GM23338 (cell line): ENCODE measurements at regions not wholly inside any gene's neighbourhood (a gene's known extent, or its start where the extent isn't known, plus 50 kb on each side); places are given as distances from the start of the nearest gene placed in this dataset.

ENCODE experiments used
- ATAC-seq: fragments of 200-7000 bp; cut with Tn5 transposase; 3 replicates; pipeline ENCODE4 v1.9.1; 2020
- DNase-seq: peaks from one replicate; pipeline ENCODE4 v3.0.0-alpha.2; 2015; ENCODE audit warnings: low spot score
- H2AFZ ChIP-seq: fragments of 200-600 bp; sonication (generic); 2 replicates; pipeline ENCODE4 v1.8.0; 2016; ENCODE audit warnings: antibody characterized with exemption, mild to moderate bottlenecking, moderate library complexity
- H3F3A ChIP-seq: fragments of 200-600 bp; sonication (generic); replicated peaks from 2 replicates; pipeline ENCODE4 v1.8.0; 2017; ENCODE audit warnings: antibody characterized with exemption, mixed run types, low read depth
- H3K27ac ChIP-seq: fragments of 200-600 bp; sonication (generic); 2 replicates; pipeline ENCODE4 v1.6.1; 2016; ENCODE audit warnings: low read depth
- H3K27me3 ChIP-seq: fragments of 200-600 bp; sonication (generic); 2 replicates; pipeline ENCODE4 v1.8.0; 2016; ENCODE audit warnings: mild to moderate bottlenecking, mixed run types, moderate library complexity; ENCODE audit not compliant: insufficient read depth
- H3K36me3 ChIP-seq: fragments of 200-600 bp; sonication (generic); 2 replicates; pipeline ENCODE4 v1.8.0; 2016; ENCODE audit warnings: mild to moderate bottlenecking; ENCODE audit not compliant: insufficient read depth
- H3K4me1 ChIP-seq: fragments of 200-600 bp; sonication (generic); 2 replicates; pipeline ENCODE4 v1.8.0; 2016; ENCODE audit warnings: mild to moderate bottlenecking, moderate library complexity; ENCODE audit not compliant: insufficient read depth
- H3K4me2 ChIP-seq: fragments of 200-600 bp; sonication (generic); 2 replicates; pipeline ENCODE4 v1.7.1; 2017; ENCODE audit warnings: mixed run types
- H3K4me3 ChIP-seq: fragments of 200-600 bp; sonication (generic); 2 replicates; pipeline ENCODE4 v1.6.1; 2016; ENCODE audit warnings: mixed run types
- H3K79me2 ChIP-seq: fragments of 200-600 bp; sonication (generic); replicated peaks from 2 replicates; pipeline ENCODE4 v1.8.0; 2017; ENCODE audit warnings: mild to moderate bottlenecking; ENCODE audit not compliant: insufficient read depth
- H3K9me2 ChIP-seq: fragments of 200-600 bp; sonication (generic); 2 replicates; pipeline ENCODE4 v1.8.0; 2017; ENCODE audit not compliant: insufficient read depth
- H4K20me1 ChIP-seq: fragments of 200-600 bp; sonication (generic); replicated peaks from 2 replicates; pipeline ENCODE4 v1.8.0; 2017; ENCODE audit warnings: mild to moderate bottlenecking; ENCODE audit not compliant: insufficient read depth
- H3K27ac Mint-ChIP-seq: 2 replicates; pipeline ENCODE4 v1.8.0; 2020; ENCODE audit warnings: inconsistent platforms, mild to moderate bottlenecking, moderate library complexity, mixed read lengths
- H3K27me3 Mint-ChIP-seq: 3 replicates; pipeline ENCODE4 v1.8.0; 2022; ENCODE audit warnings: low read depth, mild to moderate bottlenecking, moderate library complexity, mixed read lengths, inconsistent platforms; ENCODE audit not compliant: insufficient read depth, poor library complexity
- H3K36me3 Mint-ChIP-seq: 3 replicates; pipeline ENCODE4 v1.8.0; 2021; ENCODE audit warnings: low read depth, mild to moderate bottlenecking, inconsistent platforms, moderate library complexity, mixed read lengths
- H3K4me1 Mint-ChIP-seq: 3 replicates; pipeline ENCODE4 v1.8.0; 2020; ENCODE audit warnings: mild to moderate bottlenecking, inconsistent platforms, mixed read lengths
- H3K4me3 Mint-ChIP-seq: 3 replicates; pipeline ENCODE4 v1.8.0; 2021; ENCODE audit warnings: moderate library complexity, mild to moderate bottlenecking, inconsistent platforms, mixed read lengths
- H3K9me3 Mint-ChIP-seq: 3 replicates; pipeline ENCODE4 v1.8.0; 2020; ENCODE audit warnings: moderate library complexity, mild to moderate bottlenecking, inconsistent platforms, mixed read lengths
- CREB1 ChIP-seq: fragments of 250-450 bp; sonication (Bioruptor Pico); IDR thresholded peaks from 2 replicates; pipeline ENCODE4 v1.5.0; 2020; ENCODE audit warnings: low read depth, mild to moderate bottlenecking, moderate library complexity
- EZH2phosphoT487 ChIP-seq: fragments of 200-600 bp; sonication (generic); IDR thresholded peaks from one replicate; pipeline ENCODE4 v1.8.1; 2018; ENCODE audit warnings: antibody characterized with exemption; ENCODE audit not compliant: unreplicated experiment
- JUNB ChIP-seq: IDR thresholded peaks from one replicate; pipeline ENCODE4 v1.6.1; 2016; ENCODE audit warnings: antibody characterized with exemption; ENCODE audit not compliant: unreplicated experiment
- NANOG ChIP-seq: IDR thresholded peaks from 2 replicates; pipeline ENCODE4 v1.6.1; 2016; ENCODE audit warnings: antibody characterized with exemption, borderline replicate concordance
- POLR2AphosphoS5 ChIP-seq: IDR thresholded peaks from 2 replicates; pipeline ENCODE4 v1.6.1; 2016; ENCODE audit warnings: antibody characterized with exemption, low read depth
- STAT1 ChIP-seq: IDR thresholded peaks from one replicate; pipeline ENCODE4 v1.6.1; 2016; ENCODE audit warnings: antibody characterized with exemption; ENCODE audit not compliant: unreplicated experiment
- ZNF114 ChIP-seq: fragments of 250-450 bp; sonication (Bioruptor Pico); IDR thresholded peaks from 2 replicates; pipeline ENCODE4 v1.5.0; 2020; ENCODE audit warnings: mild to moderate bottlenecking, moderate library complexity
- ZNF331 ChIP-seq: fragments of 250-450 bp; sonication (Bioruptor Pico); IDR thresholded peaks from 2 replicates; pipeline ENCODE4 v1.5.0; 2020; ENCODE audit warnings: low read depth, mild to moderate bottlenecking, moderate library complexity
- TF ChIP-seq, protein P1 (sequence below): IDR thresholded peaks from one replicate; pipeline ENCODE4 v1.6.1; 2018; ENCODE audit warnings: antibody characterized with exemption; ENCODE audit not compliant: unreplicated experiment
- TF ChIP-seq, protein P2 (sequence below), 2 experiments: fragments of 200-600 bp in 1 of 2; sonication (generic) in 1 of 2; conservative IDR thresholded peaks; 2 replicates each; pipeline versions ENCODE4 v1.5.1 to v1.6.1; 2016 to 2017; ENCODE audit warnings: antibody characterized with exemption in 2 of 2, low read depth in 2 of 2, mild to moderate bottlenecking in 2 of 2, moderate library complexity in 1 of 2
- TF ChIP-seq, protein P3 (sequence below): IDR thresholded peaks from 2 replicates; pipeline ENCODE4 v1.6.1; 2016; ENCODE audit warnings: antibody characterized with exemption
- TF ChIP-seq, protein P4 (sequence below): fragments of 250-450 bp; sonication (Bioruptor Pico); IDR thresholded peaks from 2 replicates; pipeline ENCODE4 v1.5.0; 2020; ENCODE audit warnings: mild to moderate bottlenecking, moderate library complexity

DNA sequence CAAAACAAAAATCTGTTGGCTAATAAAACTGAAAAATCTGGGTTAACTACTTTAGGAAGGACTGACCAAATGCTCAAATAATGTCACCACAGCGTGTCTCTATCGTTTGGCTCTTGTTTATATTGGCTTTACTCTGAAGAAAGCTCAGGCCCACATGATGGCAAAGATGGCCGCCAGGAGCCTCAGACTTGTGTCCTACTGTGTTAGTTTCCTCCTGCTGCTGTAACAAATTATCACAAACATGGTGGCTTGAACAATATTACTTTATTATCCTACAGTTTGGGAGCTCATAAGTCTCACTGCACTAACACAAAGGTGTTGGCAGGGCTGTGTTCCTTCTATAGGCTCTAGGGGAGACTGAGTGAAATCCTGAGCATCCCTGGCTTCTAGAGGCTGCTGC is 303.0 kb downstream of the DAD1 start (continued):
- TF ChIP-seq, protein P1, sequence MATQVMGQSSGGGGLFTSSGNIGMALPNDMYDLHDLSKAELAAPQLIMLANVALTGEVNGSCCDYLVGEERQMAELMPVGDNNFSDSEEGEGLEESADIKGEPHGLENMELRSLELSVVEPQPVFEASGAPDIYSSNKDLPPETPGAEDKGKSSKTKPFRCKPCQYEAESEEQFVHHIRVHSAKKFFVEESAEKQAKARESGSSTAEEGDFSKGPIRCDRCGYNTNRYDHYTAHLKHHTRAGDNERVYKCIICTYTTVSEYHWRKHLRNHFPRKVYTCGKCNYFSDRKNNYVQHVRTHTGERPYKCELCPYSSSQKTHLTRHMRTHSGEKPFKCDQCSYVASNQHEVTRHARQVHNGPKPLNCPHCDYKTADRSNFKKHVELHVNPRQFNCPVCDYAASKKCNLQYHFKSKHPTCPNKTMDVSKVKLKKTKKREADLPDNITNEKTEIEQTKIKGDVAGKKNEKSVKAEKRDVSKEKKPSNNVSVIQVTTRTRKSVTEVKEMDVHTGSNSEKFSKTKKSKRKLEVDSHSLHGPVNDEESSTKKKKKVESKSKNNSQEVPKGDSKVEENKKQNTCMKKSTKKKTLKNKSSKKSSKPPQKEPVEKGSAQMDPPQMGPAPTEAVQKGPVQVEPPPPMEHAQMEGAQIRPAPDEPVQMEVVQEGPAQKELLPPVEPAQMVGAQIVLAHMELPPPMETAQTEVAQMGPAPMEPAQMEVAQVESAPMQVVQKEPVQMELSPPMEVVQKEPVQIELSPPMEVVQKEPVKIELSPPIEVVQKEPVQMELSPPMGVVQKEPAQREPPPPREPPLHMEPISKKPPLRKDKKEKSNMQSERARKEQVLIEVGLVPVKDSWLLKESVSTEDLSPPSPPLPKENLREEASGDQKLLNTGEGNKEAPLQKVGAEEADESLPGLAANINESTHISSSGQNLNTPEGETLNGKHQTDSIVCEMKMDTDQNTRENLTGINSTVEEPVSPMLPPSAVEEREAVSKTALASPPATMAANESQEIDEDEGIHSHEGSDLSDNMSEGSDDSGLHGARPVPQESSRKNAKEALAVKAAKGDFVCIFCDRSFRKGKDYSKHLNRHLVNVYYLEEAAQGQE: no peak
- TF ChIP-seq STAT1 (no peak), CREB1 (CRISPR knock-in tag) (no peak), ZNF114 (CRISPR knock-in tag) (no peak), JUNB (no peak), EZH2phosphoT487 (no peak), ZNF331 (no peak), NANOG (no peak)
- TF ChIP-seq, protein P2, sequence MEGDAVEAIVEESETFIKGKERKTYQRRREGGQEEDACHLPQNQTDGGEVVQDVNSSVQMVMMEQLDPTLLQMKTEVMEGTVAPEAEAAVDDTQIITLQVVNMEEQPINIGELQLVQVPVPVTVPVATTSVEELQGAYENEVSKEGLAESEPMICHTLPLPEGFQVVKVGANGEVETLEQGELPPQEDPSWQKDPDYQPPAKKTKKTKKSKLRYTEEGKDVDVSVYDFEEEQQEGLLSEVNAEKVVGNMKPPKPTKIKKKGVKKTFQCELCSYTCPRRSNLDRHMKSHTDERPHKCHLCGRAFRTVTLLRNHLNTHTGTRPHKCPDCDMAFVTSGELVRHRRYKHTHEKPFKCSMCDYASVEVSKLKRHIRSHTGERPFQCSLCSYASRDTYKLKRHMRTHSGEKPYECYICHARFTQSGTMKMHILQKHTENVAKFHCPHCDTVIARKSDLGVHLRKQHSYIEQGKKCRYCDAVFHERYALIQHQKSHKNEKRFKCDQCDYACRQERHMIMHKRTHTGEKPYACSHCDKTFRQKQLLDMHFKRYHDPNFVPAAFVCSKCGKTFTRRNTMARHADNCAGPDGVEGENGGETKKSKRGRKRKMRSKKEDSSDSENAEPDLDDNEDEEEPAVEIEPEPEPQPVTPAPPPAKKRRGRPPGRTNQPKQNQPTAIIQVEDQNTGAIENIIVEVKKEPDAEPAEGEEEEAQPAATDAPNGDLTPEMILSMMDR (conservative IDR thresholded peaks at IDR 0.05; ENCODE audit: low read depth in 2 of 2): no peak
- TF ChIP-seq, protein P3, sequence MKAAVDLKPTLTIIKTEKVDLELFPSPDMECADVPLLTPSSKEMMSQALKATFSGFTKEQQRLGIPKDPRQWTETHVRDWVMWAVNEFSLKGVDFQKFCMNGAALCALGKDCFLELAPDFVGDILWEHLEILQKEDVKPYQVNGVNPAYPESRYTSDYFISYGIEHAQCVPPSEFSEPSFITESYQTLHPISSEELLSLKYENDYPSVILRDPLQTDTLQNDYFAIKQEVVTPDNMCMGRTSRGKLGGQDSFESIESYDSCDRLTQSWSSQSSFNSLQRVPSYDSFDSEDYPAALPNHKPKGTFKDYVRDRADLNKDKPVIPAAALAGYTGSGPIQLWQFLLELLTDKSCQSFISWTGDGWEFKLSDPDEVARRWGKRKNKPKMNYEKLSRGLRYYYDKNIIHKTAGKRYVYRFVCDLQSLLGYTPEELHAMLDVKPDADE: no peak

DNA sequence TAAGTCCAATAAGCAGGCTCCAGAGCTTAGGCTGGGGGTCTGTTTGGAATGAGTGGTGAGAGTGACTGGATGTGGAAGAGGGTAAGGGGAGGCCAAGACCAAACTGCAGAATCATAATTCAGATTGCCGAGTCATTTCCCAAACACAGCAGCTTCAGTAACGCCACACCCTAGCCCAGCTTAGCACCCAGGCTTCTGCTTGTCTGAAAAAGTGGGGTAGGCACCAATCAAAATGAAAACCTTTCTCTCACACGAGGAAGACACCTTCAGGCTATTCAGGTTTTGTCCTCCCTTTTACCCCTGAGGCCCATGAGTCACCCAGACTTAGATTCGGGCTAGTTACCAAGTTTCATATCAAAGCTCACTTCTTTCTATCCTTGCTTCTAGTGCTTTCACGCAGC is 306.1 kb downstream of the DAD1 start:
- H3K4me3 ChIP-seq: no peak overlapping the region
- H2AFZ ChIP-seq: peak overlapping the region; percentile 76; the same call in 1 of the 2 replicates
- H4K20me1 ChIP-seq: no peaks in the 10 kb centered on the region
- peaks cover 3% of the 10 kb centered on the region for H3K27me3 Mint-ChIP-seq
- no peaks in the 10 kb centered on the region for H3K36me3 Mint-ChIP-seq
- no peak for ATAC-seq
- no peaks in the 10 kb centered on the region for H3K36me3 ChIP-seq
- H3K4me1 Mint-ChIP-seq: peaks cover 12% of the 10 kb centered on the region
- DNase-seq: no peak
- H3K4me3 Mint-ChIP-seq: no peak overlapping the region
- no peak overlapping the region for H3K4me2 ChIP-seq
- H3K9me2 ChIP-seq: peaks cover 7% of the 10 kb centered on the region; the same call in 1 of the 2 replicates
- no peak overlapping the region for H3K27ac ChIP-seq
- 0 out of 2 replicates have a peak overlapping the region, but pooled peaks have one; percentile 57 for H3K27ac Mint-ChIP-seq
- no peaks in the 10 kb centered on the region for H3K27me3 ChIP-seq
- H3F3A ChIP-seq: no peaks in the 10 kb centered on the region
- 0 out of 2 replicates have a peak, but pooled peaks cover 3% of the 10 kb centered on the region for H3K4me1 ChIP-seq
- H3K79me2 ChIP-seq: no peaks in the 10 kb centered on the region
- H3K9me3 Mint-ChIP-seq: no peaks in the 10 kb centered on the region
- no peak for TF ChIP-seq ZNF331
- TF ChIP-seq, protein P4, sequence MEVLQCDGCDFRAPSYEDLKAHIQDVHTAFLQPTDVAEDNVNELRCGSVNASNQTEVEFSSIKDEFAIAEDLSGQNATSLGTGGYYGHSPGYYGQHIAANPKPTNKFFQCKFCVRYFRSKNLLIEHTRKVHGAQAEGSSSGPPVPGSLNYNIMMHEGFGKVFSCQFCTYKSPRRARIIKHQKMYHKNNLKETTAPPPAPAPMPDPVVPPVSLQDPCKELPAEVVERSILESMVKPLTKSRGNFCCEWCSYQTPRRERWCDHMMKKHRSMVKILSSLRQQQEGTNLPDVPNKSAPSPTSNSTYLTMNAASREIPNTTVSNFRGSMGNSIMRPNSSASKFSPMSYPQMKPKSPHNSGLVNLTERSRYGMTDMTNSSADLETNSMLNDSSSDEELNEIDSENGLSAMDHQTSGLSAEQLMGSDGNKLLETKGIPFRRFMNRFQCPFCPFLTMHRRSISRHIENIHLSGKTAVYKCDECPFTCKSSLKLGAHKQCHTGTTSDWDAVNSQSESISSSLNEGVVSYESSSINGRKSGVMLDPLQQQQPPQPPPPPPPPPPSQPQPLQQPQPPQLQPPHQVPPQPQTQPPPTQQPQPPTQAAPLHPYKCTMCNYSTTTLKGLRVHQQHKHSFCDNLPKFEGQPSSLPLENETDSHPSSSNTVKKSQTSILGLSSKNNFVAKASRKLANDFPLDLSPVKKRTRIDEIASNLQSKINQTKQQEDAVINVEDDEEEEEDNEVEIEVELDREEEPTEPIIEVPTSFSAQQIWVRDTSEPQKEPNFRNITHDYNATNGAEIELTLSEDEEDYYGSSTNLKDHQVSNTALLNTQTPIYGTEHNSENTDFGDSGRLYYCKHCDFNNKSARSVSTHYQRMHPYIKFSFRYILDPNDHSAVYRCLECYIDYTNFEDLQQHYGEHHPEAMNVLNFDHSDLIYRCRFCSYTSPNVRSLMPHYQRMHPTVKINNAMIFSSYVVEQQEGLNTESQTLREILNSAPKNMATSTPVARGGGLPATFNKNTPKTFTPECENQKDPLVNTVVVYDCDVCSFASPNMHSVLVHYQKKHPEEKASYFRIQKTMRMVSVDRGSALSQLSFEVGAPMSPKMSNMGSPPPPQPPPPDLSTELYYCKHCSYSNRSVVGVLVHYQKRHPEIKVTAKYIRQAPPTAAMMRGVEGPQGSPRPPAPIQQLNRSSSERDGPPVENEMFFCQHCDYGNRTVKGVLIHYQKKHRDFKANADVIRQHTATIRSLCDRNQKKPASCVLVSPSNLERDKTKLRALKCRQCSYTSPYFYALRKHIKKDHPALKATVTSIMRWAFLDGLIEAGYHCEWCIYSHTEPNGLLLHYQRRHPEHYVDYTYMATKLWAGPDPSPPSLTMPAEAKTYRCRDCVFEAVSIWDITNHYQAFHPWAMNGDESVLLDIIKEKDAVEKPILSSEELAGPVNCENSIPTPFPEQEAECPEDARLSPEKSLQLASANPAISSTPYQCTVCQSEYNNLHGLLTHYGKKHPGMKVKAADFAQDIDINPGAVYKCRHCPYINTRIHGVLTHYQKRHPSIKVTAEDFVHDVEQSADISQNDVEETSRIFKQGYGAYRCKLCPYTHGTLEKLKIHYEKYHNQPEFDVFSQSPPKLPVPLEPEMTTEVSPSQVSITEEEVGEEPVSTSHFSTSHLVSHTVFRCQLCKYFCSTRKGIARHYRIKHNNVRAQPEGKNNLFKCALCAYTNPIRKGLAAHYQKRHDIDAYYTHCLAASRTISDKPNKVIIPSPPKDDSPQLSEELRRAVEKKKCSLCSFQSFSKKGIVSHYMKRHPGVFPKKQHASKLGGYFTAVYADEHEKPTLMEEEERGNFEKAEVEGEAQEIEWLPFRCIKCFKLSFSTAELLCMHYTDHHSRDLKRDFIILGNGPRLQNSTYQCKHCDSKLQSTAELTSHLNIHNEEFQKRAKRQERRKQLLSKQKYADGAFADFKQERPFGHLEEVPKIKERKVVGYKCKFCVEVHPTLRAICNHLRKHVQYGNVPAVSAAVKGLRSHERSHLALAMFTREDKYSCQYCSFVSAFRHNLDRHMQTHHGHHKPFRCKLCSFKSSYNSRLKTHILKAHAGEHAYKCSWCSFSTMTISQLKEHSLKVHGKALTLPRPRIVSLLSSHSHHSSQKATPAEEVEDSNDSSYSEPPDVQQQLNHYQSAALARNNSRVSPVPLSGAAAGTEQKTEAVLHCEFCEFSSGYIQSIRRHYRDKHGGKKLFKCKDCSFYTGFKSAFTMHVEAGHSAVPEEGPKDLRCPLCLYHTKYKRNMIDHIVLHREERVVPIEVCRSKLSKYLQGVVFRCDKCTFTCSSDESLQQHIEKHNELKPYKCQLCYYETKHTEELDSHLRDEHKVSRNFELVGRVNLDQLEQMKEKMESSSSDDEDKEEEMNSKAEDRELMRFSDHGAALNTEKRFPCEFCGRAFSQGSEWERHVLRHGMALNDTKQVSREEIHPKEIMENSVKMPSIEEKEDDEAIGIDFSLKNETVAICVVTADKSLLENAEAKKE (CRISPR knock-in tag): no peak
- TF ChIP-seq, protein P3: no peak
- no peak for TF ChIP-seq POLR2AphosphoS5
- TF ChIP-seq STAT1: no peak
- no peak for TF ChIP-seq JUNB
